ENCODE measurements at regions not wholly inside any gene's neighbourhood (a gene's known extent, or its start where the extent isn't known, plus 50 kb on each side); places are given as distances from the start of the nearest gene placed in this dataset.

- no peak for TF ChIP-seq SUZ12 (IDR thresholded peaks at IDR 0.05; ENCODE audit: extremely low read depth, insufficient read depth, insufficient read length)
- TF ChIP-seq YY1 (IDR thresholded peaks at IDR 0.05; ENCODE audit: insufficient read depth, insufficient read length): no peak
- H3K4me3 ChIP-seq (ENCODE audit: insufficient read length, low read depth): no peak overlapping the region
- H3K27me3 ChIP-seq (ENCODE audit: insufficient read depth, insufficient read length): no peaks in the 10 kb centered on the region
- no peak for DNase-seq (ENCODE audit: low read depth, low spot score)
- H3K9me3 ChIP-seq (ENCODE audit: insufficient read depth, low read length): no peaks in the 10 kb centered on the region
- no peaks in the 10 kb centered on the region for H3K36me3 ChIP-seq (ENCODE audit: insufficient read depth, insufficient read length, low read length)
- no peaks in the 10 kb centered on the region for H3K4me1 ChIP-seq (ENCODE audit: insufficient read depth, insufficient read length)
- no peak overlapping the region for H3K9ac ChIP-seq (ENCODE audit: insufficient read length, low read depth)
These were observed 1913.1 kb upstream of the PIK3C3 start for GRCh38 chr18:40041951-40042350.

- Histone ChIP-seq H3K4me3 (ENCODE audit: insufficient read length, low read depth) (no peak overlapping the region), H3K4me1 (ENCODE audit: insufficient read depth, insufficient read length) (no peaks in the 10 kb centered on the region), H3K36me3 (ENCODE audit: insufficient read depth, insufficient read length, low read length) (no peaks in the 10 kb centered on the region), H3K9me3 (ENCODE audit: insufficient read depth, low read length) (no peaks in the 10 kb centered on the region), H3K9ac (ENCODE audit: insufficient read length, low read depth) (no peak overlapping the region), H3K27me3 (ENCODE audit: insufficient read depth, insufficient read length) (no peaks in the 10 kb centered on the region)
- DNase-seq (ENCODE audit: low read depth, low spot score): no peak
- TF ChIP-seq YY1 (IDR thresholded peaks at IDR 0.05; ENCODE audit: insufficient read depth, insufficient read length) (no peak), SUZ12 (IDR thresholded peaks at IDR 0.05; ENCODE audit: extremely low read depth, insufficient read depth, insufficient read length) (no peak), ZNF274 (IDR thresholded peaks at IDR 0.05; ENCODE audit: low read depth, low read length) (no peak)
These were observed 1914.5 kb upstream of the PIK3C3 start for GRCh38 chr18:40040574-40040973.

- no peaks in the 10 kb centered on the region for H3K36me3 ChIP-seq (ENCODE audit: insufficient read depth, insufficient read length, low read length)
- DNase-seq (ENCODE audit: low read depth, low spot score): no peak
- H3K9me3 ChIP-seq (ENCODE audit: insufficient read depth, low read length): no peaks in the 10 kb centered on the region
- no peak overlapping the region for H3K4me3 ChIP-seq (ENCODE audit: insufficient read length, low read depth)
- TF ChIP-seq YY1 (IDR thresholded peaks at IDR 0.05; ENCODE audit: insufficient read depth, insufficient read length): no peak
- no peak for TF ChIP-seq SUZ12 (IDR thresholded peaks at IDR 0.05; ENCODE audit: extremely low read depth, insufficient read depth, insufficient read length)
- H3K4me1 ChIP-seq (ENCODE audit: insufficient read depth, insufficient read length): no peaks in the 10 kb centered on the region
- H3K27me3 ChIP-seq (ENCODE audit: insufficient read depth, insufficient read length): no peaks in the 10 kb centered on the region
- no peak overlapping the region for H3K9ac ChIP-seq (ENCODE audit: insufficient read length, low read depth)
These were observed 1917.7 kb upstream of the PIK3C3 start for GRCh38 chr18:40037356-40037755.

- Histone ChIP-seq H3K36me3 (ENCODE audit: insufficient read depth, insufficient read length, low read length) (no peaks in the 10 kb centered on the region), H3K9me3 (ENCODE audit: insufficient read depth, low read length) (no peaks in the 10 kb centered on the region), H3K4me3 (ENCODE audit: insufficient read length, low read depth) (no peak overlapping the region), H3K9ac (ENCODE audit: insufficient read length, low read depth) (no peak overlapping the region), H3K4me1 (ENCODE audit: insufficient read depth, insufficient read length) (no peaks in the 10 kb centered on the region), H3K27me3 (ENCODE audit: insufficient read depth, insufficient read length) (no peaks in the 10 kb centered on the region)
- no peak for DNase-seq (ENCODE audit: low read depth, low spot score)
- no peak for TF ChIP-seq ZNF274 (IDR thresholded peaks at IDR 0.05; ENCODE audit: low read depth, low read length)
- TF ChIP-seq YY1 (IDR thresholded peaks at IDR 0.05; ENCODE audit: insufficient read depth, insufficient read length): no peak
- no peak for TF ChIP-seq SUZ12 (IDR thresholded peaks at IDR 0.05; ENCODE audit: extremely low read depth, insufficient read depth, insufficient read length)
These were observed 1918.2 kb upstream of the PIK3C3 start for GRCh38 chr18:40036861-40037260.

- Histone ChIP-seq H3K9ac (ENCODE audit: insufficient read length, low read depth) (no peak overlapping the region), H3K4me1 (ENCODE audit: insufficient read depth, insufficient read length) (no peaks in the 10 kb centered on the region), H3K9me3 (ENCODE audit: insufficient read depth, low read length) (no peaks in the 10 kb centered on the region), H3K27me3 (ENCODE audit: insufficient read depth, insufficient read length) (no peaks in the 10 kb centered on the region), H3K36me3 (ENCODE audit: insufficient read depth, insufficient read length, low read length) (no peaks in the 10 kb centered on the region), H3K4me3 (ENCODE audit: insufficient read length, low read depth) (no peak overlapping the region)
- TF ChIP-seq SUZ12 (IDR thresholded peaks at IDR 0.05; ENCODE audit: extremely low read depth, insufficient read depth, insufficient read length) (no peak), ZNF274 (IDR thresholded peaks at IDR 0.05; ENCODE audit: low read depth, low read length) (no peak), YY1 (IDR thresholded peaks at IDR 0.05; ENCODE audit: insufficient read depth, insufficient read length) (no peak)
- DNase-seq (ENCODE audit: low read depth, low spot score): no peak
These were observed 1919.1 kb upstream of the PIK3C3 start for GRCh38 chr18:40035966-40036365.

- no peak overlapping the region for H3K4me3 ChIP-seq (ENCODE audit: insufficient read length, low read depth)
- no peaks in the 10 kb centered on the region for H3K4me1 ChIP-seq (ENCODE audit: insufficient read depth, insufficient read length)
These were observed 1923.0 kb upstream of the PIK3C3 start for GRCh38 chr18:40032076-40032475.

GRCh38 chr18:40031435-40031834 lies 1923.6 kb upstream of the PIK3C3 start:
- no peak for DNase-seq (ENCODE audit: low read depth, low spot score)
- Histone ChIP-seq H3K4me3 (ENCODE audit: insufficient read length, low read depth) (no peak overlapping the region), H3K9ac (ENCODE audit: insufficient read length, low read depth) (no peak overlapping the region)

More at GRCh38 chr18:40032076-40032475, 1923.0 kb upstream of the PIK3C3 start:
- TF ChIP-seq YY1 (IDR thresholded peaks at IDR 0.05; ENCODE audit: insufficient read depth, insufficient read length): no peak
- TF ChIP-seq ZNF274 (IDR thresholded peaks at IDR 0.05; ENCODE audit: low read depth, low read length): no peak
- TF ChIP-seq SUZ12 (IDR thresholded peaks at IDR 0.05; ENCODE audit: extremely low read depth, insufficient read depth, insufficient read length): no peak
- no peaks in the 10 kb centered on the region for H3K27me3 ChIP-seq (ENCODE audit: insufficient read depth, insufficient read length)
- H3K9me3 ChIP-seq (ENCODE audit: insufficient read depth, low read length): no peaks in the 10 kb centered on the region
- no peak overlapping the region for H3K9ac ChIP-seq (ENCODE audit: insufficient read length, low read depth)
- H3K36me3 ChIP-seq (ENCODE audit: insufficient read depth, insufficient read length, low read length): no peaks in the 10 kb centered on the region
- no peak for DNase-seq (ENCODE audit: low read depth, low spot score)

More at GRCh38 chr18:40031435-40031834, 1923.6 kb upstream of the PIK3C3 start:
- Histone ChIP-seq H3K36me3 (ENCODE audit: insufficient read depth, insufficient read length, low read length) (no peaks in the 10 kb centered on the region), H3K27me3 (ENCODE audit: insufficient read depth, insufficient read length) (no peaks in the 10 kb centered on the region), H3K9me3 (ENCODE audit: insufficient read depth, low read length) (no peaks in the 10 kb centered on the region), H3K4me1 (ENCODE audit: insufficient read depth, insufficient read length) (no peaks in the 10 kb centered on the region)
- TF ChIP-seq ZNF274 (IDR thresholded peaks at IDR 0.05; ENCODE audit: low read depth, low read length) (no peak), SUZ12 (IDR thresholded peaks at IDR 0.05; ENCODE audit: extremely low read depth, insufficient read depth, insufficient read length) (no peak)

All from NT2/D1 (cell line).